A549 (cell line): ENCODE measurements at regions not wholly inside any gene's neighbourhood (a gene's known extent, or its start where the extent isn't known, plus 50 kb on each side); places are given as distances from the start of the nearest gene placed in this dataset.

Experiments
- ATAC-seq, 2 experiments: fragments of 200-7000 bp in 1 of 2; fragments of >200 bp in 1 of 2; cut with Nextera tagmentation in 1 of 2; cut with Tn5 transposase in 1 of 2; 3 replicates each; pipeline versions ENCODE4 v1.8.0 to v1.9.1; 2018 to 2020; ENCODE audit warnings: mild to moderate bottlenecking in 1 of 2, moderate library complexity in 1 of 2
- CTCF ChIA-PET: fragments of 300-600 bp; sonication (Branson Sonifier 250); formaldehyde crosslinking; extraction: SDS; loops from one replicate; lab custom pipeline; 2021; ENCODE audit warnings: antibody characterized with exemption, inconsistent platforms; lab: Yijun Ruan, JAX
- POLR2A ChIA-PET: fragments of 350-600 bp; formaldehyde crosslinking; extraction: SDS; loops from one replicate; lab custom pipeline; 2021; ENCODE audit warnings: antibody characterized with exemption, inconsistent platforms; lab: Yijun Ruan, JAX
- DNase-seq, 2 experiments: peaks; one replicate each; pipeline versions ENCODE4 v3.0.0 to v3.0.0-alpha.2; 2011 to 2016; ENCODE audit warnings: low read depth in 1 of 2, low spot score in 1 of 2
- FAIRE-seq: peaks from 2 replicates; lab custom pipeline; 2011; peaks lifted over from hg19 to GRCh38; lab: Jason Lieb, UNC
- H3K27ac ChIP-seq, 2 experiments: fragments of >200 bp; sonication (Bioruptor Twin); formaldehyde crosslinking; 3 replicates each; pipeline ENCODE4 v1.5.1; 2016 to 2017
- H3K4me1 ChIP-seq: fragments of >200 bp; sonication (Bioruptor Twin); formaldehyde crosslinking; 3 replicates; pipeline ENCODE4 v1.6.1; 2016
- H3K4me2 ChIP-seq: fragments of >200 bp; sonication (Bioruptor Twin); formaldehyde crosslinking; 3 replicates; pipeline ENCODE4 v1.6.1; 2016
- H3K4me3 ChIP-seq: fragments of >200 bp; sonication (Bioruptor Twin); formaldehyde crosslinking; 3 replicates; pipeline ENCODE4 v1.5.1; 2016
- H3K9me3 ChIP-seq: fragments of >200 bp; sonication (Bioruptor Twin); formaldehyde crosslinking; 3 replicates; pipeline ENCODE4 v1.6.1; 2016
- CBX2 ChIP-seq: fragments of 200-600 bp; sonication (generic); IDR thresholded peaks from 2 replicates; pipeline ENCODE4 v1.6.1; 2016; ENCODE audit warnings: low read depth, mild to moderate bottlenecking, borderline replicate concordance
- CBX8 ChIP-seq: fragments of 200-600 bp; sonication (generic); IDR thresholded peaks from 2 replicates; pipeline ENCODE4 v1.6.1; 2016
- CEBPB ChIP-seq, 2 experiments: fragments of >200 bp in 1 of 2; sonication (Bioruptor Twin) in 1 of 2; formaldehyde crosslinking in 1 of 2; IDR thresholded peaks; 2 replicates each; pipeline ENCODE4 v1.6.1; 2012 to 2016
- CHD2 ChIP-seq: fragments of 150-350 bp; IDR thresholded peaks from 2 replicates; pipeline ENCODE4 v1.6.1; 2014; ENCODE audit warnings: low read length; ENCODE audit not compliant: partially characterized antibody
- ESRRA ChIP-seq: fragments of 150-350 bp; IDR thresholded peaks from 2 replicates; pipeline ENCODE4 v1.6.1; 2014; ENCODE audit warnings: mild to moderate bottlenecking, low read length, borderline replicate concordance
- FOSB ChIP-seq: fragments of 250-450 bp; sonication (Bioruptor Pico); IDR thresholded peaks from 2 replicates; pipeline ENCODE4 v1.5.0; 2020; ENCODE audit warnings: mild to moderate bottlenecking, moderate library complexity
- FOSL2 ChIP-seq, 2 experiments: fragments of 450-650 bp in 1 of 2; fragments of >200 bp in 1 of 2; sonication (Bioruptor Twin) in 1 of 2; formaldehyde crosslinking; IDR thresholded peaks; 2 replicates each; pipeline versions ENCODE4 v1.5.0 to v1.6.1; 2016 to 2020; ENCODE audit warnings: mild to moderate bottlenecking in 1 of 2, moderate library complexity in 1 of 2
- HOXA7 ChIP-seq: fragments of 250-450 bp; sonication (Bioruptor Pico); IDR thresholded peaks from 2 replicates; pipeline ENCODE4 v1.5.0; 2020; ENCODE audit warnings: mild to moderate bottlenecking, moderate library complexity
- HOXB13 ChIP-seq: fragments of 250-450 bp; sonication (Bioruptor Pico); IDR thresholded peaks from 2 replicates; pipeline ENCODE4 v1.5.0; 2020; ENCODE audit warnings: low read depth, mild to moderate bottlenecking, moderate library complexity
- NPAS2 ChIP-seq: fragments of 250-450 bp; sonication (Bioruptor Pico); IDR thresholded peaks from 2 replicates; pipeline ENCODE4 v1.8.0; 2022; ENCODE audit warnings: mild to moderate bottlenecking, moderate library complexity, borderline replicate concordance
- NR3C1 ChIP-seq: fragments of >200 bp; sonication (Bioruptor Twin); formaldehyde crosslinking; IDR thresholded peaks from 3 replicates; pipeline ENCODE4 v1.6.1; 2017
- POLR2AphosphoS2 ChIP-seq: conservative IDR thresholded peaks from 2 replicates; pipeline ENCODE4 v1.6.1; 2012; ENCODE audit warnings: low read length, improper control_type of control experiment, inconsistent platforms
- RAD21 ChIP-seq, 2 experiments: fragments of >200 bp in 1 of 2; sonication (Bioruptor Twin) in 1 of 2; formaldehyde crosslinking in 1 of 2; IDR thresholded peaks in 1 of 2; conservative IDR thresholded peaks in 1 of 2; 2 replicates in 1 of 2; 3 replicates in 1 of 2; pipeline ENCODE4 v1.6.1; 2012 to 2018; ENCODE audit warnings: inconsistent platforms in 1 of 2
- ZC3H11A ChIP-seq: fragments of 450-650 bp; IDR thresholded peaks from 2 replicates; pipeline ENCODE4 v1.6.1; 2014; ENCODE audit warnings: antibody characterized with exemption, mild to moderate bottlenecking
- ZNF302 ChIP-seq: fragments of 250-450 bp; sonication (Bioruptor Pico); IDR thresholded peaks from 2 replicates; pipeline ENCODE4 v1.9.0; 2021; ENCODE audit warnings: inconsistent platforms, mild to moderate bottlenecking, moderate library complexity
- WGBS: methylation state at CpG from one replicate; pipeline ENCODE4 v1.1.6; 2017; ENCODE audit errors: missing lambda C conversion rate; 5-methylcytosine and 5-hydroxymethylcytosine counted together
- TF ChIP-seq, protein P1 (sequence below): fragments of >200 bp; sonication (Bioruptor Twin); formaldehyde crosslinking; IDR thresholded peaks from 3 replicates; pipeline ENCODE4 v1.5.1; 2016
- TF ChIP-seq, protein P2 (sequence below): fragments of 250-450 bp; sonication (Bioruptor Pico); IDR thresholded peaks from 2 replicates; pipeline ENCODE4 v1.5.0; 2020; ENCODE audit warnings: low read depth, mild to moderate bottlenecking, moderate library complexity
- TF ChIP-seq, protein P3 (sequence below): IDR thresholded peaks from 2 replicates; pipeline ENCODE4 v1.6.1; 2012
- TF ChIP-seq, protein P4 (sequence below): IDR thresholded peaks from 2 replicates; pipeline ENCODE4 v1.6.1; 2012
- TF ChIP-seq, protein P5 (sequence below): fragments of 150-350 bp; IDR thresholded peaks from 2 replicates; pipeline ENCODE4 v1.6.1; 2014; ENCODE audit warnings: low read depth, mild to moderate bottlenecking, low read length
- TF ChIP-seq, protein P6 (sequence below): fragments of 200-600 bp; sonication (generic); IDR thresholded peaks from 2 replicates; pipeline ENCODE4 v1.6.1; 2016; ENCODE audit warnings: antibody characterized with exemption, mild to moderate bottlenecking, moderate library complexity

DNA sequence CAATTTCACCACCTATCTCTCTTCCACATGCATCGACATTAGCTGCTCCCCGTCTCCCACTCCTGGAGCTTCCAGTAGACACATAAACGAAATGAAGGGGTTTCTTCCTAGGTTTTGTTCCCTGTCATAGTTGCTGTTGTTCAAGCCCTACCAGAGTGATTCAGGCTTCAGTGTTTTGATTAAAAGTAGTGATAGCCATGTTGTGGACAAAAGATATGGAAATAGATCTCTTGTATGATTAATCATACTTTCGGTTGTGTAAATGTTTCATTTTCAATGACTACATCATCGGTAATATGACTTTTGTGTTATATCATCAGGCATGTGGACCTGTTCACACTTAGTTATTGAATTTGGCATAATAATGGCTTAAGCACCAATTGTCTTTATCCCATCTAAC, 96.5 kb upstream of the KLF3 start:
- 74% methylated on average over 5 of the region's 5 CpGs for WGBS
- ChIA-PET CTCF (no interaction called here), POLR2A (no interaction called here)
- no peak for DNase-seq
- TF ChIP-seq CEBPB (IDR thresholded peaks at IDR 0.05) (no peak), NR3C1 (no peak), ZC3H11A (no peak), CBX8 (no peak)
- TF ChIP-seq, protein P1, sequence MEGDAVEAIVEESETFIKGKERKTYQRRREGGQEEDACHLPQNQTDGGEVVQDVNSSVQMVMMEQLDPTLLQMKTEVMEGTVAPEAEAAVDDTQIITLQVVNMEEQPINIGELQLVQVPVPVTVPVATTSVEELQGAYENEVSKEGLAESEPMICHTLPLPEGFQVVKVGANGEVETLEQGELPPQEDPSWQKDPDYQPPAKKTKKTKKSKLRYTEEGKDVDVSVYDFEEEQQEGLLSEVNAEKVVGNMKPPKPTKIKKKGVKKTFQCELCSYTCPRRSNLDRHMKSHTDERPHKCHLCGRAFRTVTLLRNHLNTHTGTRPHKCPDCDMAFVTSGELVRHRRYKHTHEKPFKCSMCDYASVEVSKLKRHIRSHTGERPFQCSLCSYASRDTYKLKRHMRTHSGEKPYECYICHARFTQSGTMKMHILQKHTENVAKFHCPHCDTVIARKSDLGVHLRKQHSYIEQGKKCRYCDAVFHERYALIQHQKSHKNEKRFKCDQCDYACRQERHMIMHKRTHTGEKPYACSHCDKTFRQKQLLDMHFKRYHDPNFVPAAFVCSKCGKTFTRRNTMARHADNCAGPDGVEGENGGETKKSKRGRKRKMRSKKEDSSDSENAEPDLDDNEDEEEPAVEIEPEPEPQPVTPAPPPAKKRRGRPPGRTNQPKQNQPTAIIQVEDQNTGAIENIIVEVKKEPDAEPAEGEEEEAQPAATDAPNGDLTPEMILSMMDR: no peak
- TF ChIP-seq, protein P2, sequence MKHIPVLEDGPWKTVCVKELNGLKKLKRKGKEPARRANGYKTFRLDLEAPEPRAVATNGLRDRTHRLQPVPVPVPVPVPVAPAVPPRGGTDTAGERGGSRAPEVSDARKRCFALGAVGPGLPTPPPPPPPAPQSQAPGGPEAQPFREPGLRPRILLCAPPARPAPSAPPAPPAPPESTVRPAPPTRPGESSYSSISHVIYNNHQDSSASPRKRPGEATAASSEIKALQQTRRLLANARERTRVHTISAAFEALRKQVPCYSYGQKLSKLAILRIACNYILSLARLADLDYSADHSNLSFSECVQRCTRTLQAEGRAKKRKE: no peak
- Histone ChIP-seq H3K9me3 (no peaks in the 10 kb centered on the region), H3K4me2 (no peak overlapping the region), H3K27ac (no peak overlapping the region), H3K4me3 (no peak overlapping the region), H3K4me1 (peaks cover 18% of the 10 kb centered on the region)
- FAIRE-seq: no peak
- ATAC-seq: no peak

DNA sequence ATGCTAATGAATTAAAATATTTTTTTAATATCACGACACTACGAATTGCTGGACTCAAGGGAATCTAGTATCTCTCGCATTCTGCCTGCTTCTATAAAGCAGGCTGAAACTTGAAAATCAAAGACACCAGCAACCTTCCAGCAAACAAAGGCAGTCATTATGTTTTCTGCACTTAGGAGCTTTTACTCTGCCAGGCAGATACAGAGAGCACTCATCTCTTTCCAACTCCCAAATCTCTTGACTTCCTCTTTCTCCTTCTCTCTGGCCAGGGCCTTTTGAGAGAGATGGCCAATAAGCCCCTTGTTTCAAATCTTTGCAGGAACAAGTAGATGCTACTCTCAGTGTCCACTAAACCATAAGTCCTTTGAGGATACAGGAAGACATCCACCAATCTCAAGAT, 95.2 kb upstream of the KLF3 start:
- TF ChIP-seq, protein P3, sequence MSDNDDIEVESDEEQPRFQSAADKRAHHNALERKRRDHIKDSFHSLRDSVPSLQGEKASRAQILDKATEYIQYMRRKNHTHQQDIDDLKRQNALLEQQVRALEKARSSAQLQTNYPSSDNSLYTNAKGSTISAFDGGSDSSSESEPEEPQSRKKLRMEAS: no peak
- TF ChIP-seq CBX2 (no peak), HOXA7 (CRISPR knock-in tag) (no peak), FOSL2 (IDR thresholded peaks at IDR 0.05) (no peak), FOSL2 (CRISPR knock-in tag; IDR thresholded peaks at IDR 0.05) (no peak), FOSB (CRISPR knock-in tag) (no peak), NPAS2 (CRISPR knock-in tag) (no peak), CHD2 (no peak), ESRRA (no peak), HOXB13 (CRISPR knock-in tag) (no peak), RAD21 (conservative IDR thresholded peaks at IDR 0.05 in 1 of 2, IDR thresholded peaks at IDR 0.05 in 1 of 2) (no peak), POLR2AphosphoS2 (no peak), ZNF302 (CRISPR knock-in tag) (no peak)
- TF ChIP-seq, protein P4, sequence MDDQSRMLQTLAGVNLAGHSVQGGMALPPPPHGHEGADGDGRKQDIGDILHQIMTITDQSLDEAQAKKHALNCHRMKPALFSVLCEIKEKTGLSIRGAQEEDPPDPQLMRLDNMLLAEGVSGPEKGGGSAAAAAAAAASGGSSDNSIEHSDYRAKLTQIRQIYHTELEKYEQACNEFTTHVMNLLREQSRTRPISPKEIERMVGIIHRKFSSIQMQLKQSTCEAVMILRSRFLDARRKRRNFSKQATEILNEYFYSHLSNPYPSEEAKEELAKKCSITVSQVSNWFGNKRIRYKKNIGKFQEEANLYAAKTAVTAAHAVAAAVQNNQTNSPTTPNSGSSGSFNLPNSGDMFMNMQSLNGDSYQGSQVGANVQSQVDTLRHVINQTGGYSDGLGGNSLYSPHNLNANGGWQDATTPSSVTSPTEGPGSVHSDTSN: no peak
- TF ChIP-seq, protein P5, sequence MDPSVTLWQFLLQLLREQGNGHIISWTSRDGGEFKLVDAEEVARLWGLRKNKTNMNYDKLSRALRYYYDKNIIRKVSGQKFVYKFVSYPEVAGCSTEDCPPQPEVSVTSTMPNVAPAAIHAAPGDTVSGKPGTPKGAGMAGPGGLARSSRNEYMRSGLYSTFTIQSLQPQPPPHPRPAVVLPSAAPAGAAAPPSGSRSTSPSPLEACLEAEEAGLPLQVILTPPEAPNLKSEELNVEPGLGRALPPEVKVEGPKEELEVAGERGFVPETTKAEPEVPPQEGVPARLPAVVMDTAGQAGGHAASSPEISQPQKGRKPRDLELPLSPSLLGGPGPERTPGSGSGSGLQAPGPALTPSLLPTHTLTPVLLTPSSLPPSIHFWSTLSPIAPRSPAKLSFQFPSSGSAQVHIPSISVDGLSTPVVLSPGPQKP: no peak
- TF ChIP-seq, protein P6, sequence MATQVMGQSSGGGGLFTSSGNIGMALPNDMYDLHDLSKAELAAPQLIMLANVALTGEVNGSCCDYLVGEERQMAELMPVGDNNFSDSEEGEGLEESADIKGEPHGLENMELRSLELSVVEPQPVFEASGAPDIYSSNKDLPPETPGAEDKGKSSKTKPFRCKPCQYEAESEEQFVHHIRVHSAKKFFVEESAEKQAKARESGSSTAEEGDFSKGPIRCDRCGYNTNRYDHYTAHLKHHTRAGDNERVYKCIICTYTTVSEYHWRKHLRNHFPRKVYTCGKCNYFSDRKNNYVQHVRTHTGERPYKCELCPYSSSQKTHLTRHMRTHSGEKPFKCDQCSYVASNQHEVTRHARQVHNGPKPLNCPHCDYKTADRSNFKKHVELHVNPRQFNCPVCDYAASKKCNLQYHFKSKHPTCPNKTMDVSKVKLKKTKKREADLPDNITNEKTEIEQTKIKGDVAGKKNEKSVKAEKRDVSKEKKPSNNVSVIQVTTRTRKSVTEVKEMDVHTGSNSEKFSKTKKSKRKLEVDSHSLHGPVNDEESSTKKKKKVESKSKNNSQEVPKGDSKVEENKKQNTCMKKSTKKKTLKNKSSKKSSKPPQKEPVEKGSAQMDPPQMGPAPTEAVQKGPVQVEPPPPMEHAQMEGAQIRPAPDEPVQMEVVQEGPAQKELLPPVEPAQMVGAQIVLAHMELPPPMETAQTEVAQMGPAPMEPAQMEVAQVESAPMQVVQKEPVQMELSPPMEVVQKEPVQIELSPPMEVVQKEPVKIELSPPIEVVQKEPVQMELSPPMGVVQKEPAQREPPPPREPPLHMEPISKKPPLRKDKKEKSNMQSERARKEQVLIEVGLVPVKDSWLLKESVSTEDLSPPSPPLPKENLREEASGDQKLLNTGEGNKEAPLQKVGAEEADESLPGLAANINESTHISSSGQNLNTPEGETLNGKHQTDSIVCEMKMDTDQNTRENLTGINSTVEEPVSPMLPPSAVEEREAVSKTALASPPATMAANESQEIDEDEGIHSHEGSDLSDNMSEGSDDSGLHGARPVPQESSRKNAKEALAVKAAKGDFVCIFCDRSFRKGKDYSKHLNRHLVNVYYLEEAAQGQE: no peak
- ATAC-seq (no peak), FAIRE-seq (no peak), DNase-seq (no peak)
- ChIA-PET CTCF (no interaction called here), POLR2A (no interaction called here)
- no peak overlapping the region for H3K4me3 ChIP-seq
- no peak overlapping the region for H3K4me2 ChIP-seq
- 90% methylated on average over 3 of the region's 3 CpGs for WGBS
- no peaks in the 10 kb centered on the region for H3K9me3 ChIP-seq
- H3K27ac ChIP-seq: no peak overlapping the region
- peaks cover 18% of the 10 kb centered on the region for H3K4me1 ChIP-seq
